ENCODE measurements at regions not wholly inside any gene's neighbourhood (a gene's known extent, or its start where the extent isn't known, plus 50 kb on each side); places are given as distances from the start of the nearest gene placed in this dataset.

DNA sequence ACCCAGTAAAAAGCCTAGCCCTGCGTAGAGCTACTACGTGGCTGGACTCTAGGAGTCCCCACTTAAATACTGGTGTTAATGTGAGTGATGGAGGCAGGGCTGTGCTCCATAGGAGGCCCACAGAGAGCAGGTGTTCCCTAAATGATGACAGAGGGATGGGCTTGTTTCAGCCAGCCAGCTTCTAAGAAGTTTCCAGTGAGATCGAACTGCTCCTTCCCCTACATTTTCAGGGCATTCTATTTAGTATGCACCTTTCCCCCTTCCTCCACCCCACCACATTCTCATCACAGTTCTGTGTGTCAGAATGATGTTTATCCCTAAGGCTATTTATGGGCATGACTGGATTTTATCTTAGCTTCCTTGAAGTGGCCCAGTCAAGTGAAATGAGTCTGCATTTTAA, 213.0 kb downstream of the TRIB2 start:
- DNase-seq (ENCODE audit: low read depth in 2 of 2), result no peak

DNA sequence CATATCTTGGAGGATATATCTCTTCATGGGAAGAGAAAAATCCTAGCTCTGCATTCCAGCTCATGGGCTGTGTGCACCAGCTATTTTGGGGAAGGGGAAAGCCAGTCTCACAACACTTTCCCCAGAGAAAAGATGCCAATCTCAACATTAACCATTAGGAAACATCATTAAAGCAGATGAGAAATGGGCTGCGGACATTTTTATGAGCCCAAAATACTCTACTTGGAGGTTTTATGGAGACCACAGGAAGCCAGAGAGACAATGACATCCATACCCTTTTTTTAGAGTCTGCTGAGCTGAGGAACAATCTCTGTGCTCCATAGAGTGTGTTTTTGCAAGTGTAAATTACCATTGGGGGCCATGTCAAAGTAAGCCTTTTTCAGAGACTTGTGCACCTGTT, 213.7 kb downstream of the TRIB2 start:
- DNase-seq (ENCODE audit: low read depth in 2 of 2), result no peak

DNA sequence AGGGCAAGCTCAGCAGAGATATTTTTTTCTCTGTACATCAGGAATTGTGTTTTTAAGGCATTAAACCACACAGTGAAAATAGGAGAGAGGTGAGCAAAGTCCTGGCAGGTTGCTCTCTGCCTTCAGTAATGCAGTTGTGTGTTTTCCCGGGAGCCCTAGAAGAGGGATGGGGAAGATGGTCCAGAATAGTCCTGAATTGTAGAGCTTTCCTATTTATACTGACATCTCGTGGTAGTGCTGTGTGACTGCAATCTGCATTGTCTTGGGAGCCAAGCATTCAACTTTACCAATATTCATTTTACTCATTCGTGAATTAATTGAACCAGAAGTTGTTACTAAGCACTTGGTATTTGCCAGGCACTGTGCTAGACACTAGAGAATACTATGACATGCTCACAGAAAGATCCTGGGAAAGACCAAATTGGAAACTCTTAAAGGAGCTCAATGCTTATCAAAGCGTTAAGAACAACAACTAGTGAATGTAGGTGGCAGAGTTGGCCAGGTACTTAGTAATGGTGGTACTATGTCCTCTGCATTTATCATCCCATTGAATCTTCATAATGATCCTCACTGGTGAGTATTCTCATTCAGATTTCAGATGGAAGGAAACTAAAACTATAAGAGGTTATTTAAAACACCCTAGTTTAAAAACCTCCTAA, 214.6 kb downstream of the TRIB2 start:
- DNase-seq (ENCODE audit: low read depth in 2 of 2), result no peak

DNA sequence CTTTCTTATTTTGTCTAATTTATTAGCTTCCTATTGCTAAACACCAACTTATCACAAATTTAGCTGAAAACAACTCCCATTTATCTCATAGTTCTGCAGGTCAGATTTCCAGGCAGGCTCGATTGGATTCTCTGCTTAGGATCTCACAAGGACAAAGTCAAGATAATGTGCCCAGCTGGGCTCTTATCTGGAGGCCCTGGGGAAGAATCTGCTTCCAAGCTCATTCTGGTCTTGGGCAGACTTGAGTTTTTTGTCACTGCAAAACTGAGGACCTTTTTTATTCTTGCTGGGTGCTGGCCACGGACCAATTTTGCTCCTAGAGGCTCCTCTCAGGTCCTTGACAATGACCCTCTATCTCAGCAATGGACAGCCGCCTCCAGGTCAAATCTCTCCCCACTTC, 215.5 kb downstream of the TRIB2 start:
- DNase-seq (ENCODE audit: low read depth in 2 of 2), result no peak

DNA sequence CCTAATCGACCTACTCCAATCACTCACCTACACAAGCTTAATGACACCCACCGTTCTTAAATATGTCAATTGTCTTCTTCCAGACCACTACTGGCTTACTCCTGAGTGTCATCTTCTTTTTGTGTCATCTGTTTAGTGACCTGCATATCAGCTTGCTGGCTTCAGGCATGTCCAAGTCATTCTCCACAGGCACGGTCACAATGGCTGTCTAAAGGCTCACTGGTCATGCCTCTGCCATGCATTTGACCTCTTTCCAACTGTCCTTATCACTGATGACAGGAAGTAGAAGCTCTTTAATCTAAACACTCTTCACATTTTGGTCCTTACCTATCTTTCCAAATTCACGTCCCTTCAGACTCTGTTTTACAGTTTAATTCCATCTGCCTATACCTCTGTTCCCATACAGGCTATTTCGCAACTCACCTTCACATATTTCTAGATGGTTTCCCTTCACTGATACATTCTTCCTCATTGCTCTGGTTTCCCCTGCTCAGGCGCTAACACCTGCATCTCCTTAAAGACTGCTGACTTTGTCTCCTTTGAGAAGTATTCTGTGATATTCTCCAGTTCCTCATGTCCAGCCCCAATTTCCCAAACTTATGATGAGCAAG, 217.5 kb downstream of the TRIB2 start:
- no peak for DNase-seq (ENCODE audit: low read depth in 2 of 2)

DNA sequence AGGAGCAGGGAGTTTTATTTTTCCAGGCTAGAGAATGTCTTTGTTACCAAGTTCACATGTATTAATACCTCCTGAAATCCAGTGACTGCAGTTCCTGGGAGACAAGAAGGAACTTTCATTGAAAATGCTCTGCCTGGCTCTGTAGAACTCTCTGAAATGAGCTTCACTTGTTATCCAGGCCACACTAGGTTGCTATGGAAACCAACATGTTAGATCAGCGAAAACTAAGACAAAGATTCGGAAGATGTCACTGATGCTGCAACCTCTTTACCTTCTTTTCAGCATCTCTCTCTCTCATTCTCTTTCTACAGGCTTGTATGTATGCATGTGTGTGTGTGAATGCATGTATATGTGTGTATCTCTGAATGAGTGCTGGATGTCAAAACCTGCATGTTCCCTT, 218.5 kb downstream of the TRIB2 start:
- no peak for DNase-seq (ENCODE audit: low read depth in 2 of 2)

DNA sequence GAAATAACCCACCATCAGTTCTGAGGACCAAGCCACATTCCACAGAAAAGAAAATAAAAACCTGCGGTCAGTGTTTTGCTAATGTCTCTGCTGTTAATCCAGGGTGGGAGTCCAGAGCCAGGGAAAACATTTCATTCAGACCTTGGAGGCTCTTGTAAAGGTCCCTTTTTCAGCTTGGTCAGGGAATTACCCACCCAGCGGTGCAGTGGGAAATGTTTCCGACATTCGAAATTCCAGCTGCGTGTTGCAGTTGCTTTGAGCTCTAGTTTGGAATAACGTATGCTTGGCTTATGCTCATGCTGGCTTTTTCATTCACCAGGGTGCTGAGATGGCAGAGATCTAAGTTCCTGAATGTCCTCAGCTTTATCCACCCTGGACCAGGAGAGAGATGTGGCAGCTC, 219.1 kb downstream of the TRIB2 start:
- DNase-seq (ENCODE audit: low read depth in 2 of 2), result no peak

DNA sequence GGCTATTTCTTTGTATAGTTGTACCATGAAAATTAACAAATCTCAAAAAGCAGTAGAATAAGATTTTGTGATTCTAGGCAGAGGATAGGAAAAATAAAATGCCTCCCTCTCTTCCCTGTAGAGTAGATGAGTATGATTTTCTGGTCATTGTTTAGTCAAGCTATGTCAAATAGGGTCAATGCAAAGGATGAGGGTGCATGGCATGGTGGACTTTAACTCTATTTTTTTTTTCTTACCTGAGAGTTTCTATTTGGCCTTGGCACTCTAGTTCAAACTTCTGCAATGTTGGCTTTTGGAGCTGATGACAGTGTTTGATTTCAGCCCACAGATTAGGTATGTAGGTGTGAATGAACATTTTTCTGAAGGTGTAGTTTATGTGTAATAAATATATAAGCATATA, 224.5 kb downstream of the TRIB2 start:
- DNase-seq (ENCODE audit: low read depth in 2 of 2), result no peak

DNA sequence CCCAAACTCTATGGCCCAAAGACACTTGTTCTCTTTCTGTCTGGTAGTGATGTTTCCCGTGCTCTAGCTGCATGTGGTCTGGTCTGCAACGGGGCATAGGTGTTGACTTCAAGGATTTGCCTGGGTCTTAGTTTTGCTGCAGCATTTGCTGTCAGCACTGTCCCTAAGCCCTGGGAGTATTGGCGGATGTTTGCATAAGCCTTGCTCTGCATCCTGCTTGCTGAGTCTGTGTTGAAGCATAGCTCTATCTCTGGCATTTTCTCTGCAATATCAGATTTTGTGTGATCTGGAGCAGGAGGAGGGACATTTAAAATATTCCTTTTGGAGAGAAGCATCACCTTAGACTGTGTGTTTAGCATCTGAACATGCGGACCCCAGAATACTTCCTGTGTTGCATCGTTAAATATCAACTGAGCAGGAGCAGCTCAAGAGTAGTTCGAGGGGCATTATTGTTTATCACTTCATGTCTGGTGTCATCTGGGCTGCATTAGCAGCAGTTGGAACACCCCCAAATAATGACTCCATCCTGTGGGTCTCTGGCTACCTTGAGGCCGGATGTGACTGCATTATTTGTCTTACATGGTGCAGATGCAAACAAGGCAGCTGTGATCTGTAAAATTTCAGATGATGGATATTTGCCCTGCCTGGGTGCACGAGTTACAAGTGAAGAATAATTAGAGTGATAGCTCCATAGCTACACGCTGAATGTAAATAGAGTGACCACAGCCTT, 231.7 kb downstream of the TRIB2 start:
- DNase-seq (ENCODE audit: low read depth in 2 of 2), result no peak

DNA sequence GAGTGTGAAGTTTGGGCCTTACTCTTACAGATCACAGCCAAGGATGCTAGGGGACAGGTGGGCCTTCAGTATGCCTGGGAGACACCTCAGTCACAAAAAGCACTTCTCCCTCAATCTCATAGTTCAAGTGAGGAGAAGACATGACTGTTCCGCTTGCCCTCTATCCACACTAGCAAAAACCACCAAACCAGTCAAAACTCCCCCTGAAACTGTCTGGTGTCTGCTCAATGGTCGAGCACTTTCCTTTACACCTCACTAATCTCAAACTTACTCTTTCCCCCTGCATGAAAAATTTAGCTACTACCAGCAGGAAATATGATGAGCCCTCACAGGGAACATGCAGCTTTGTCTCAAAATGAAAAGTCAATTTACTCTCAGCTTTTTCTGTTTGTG, 232.2 kb downstream of the TRIB2 start:
- DNase-seq (ENCODE audit: low read depth in 2 of 2), result no peak

DNA sequence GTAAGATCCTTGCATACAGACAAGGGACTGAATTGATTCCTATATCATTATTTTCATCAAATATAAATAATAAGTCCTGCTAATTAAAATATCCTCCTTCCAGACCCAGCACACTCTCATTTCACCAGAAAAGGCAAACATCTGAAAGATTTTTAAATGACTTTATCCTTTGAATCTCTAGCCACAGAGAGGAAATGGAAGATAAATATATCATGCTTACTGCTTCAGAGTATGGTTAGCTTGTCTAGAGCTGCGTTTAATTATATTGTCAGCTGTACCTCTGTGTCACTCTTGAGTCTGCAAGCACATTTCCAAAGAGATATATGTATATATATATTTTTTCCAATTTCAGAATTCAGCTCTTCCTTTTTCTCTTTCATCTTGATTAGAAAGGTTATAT, 232.7 kb downstream of the TRIB2 start:
- no peak for DNase-seq (ENCODE audit: low read depth in 2 of 2)

DNA sequence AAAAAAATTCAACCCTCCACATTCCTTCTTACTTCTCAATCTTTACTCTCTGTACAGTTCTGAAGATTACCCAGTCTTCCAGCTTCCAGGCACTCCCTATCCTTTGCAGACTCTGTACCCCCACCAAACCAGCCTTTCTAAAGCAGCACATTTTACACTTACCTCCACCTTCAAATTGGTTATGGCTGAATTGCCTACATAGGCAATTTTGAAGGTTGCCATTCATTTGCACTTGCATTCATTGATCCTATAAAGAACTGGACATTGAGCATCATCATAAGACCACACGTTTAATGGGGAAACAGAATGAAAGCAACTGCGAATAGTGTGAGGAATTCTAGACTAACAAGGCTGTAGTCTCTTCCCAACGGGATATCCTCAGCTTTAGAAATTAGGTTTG, 233.4 kb downstream of the TRIB2 start:
- DNase-seq (ENCODE audit: low read depth in 2 of 2), result no peak

DNA sequence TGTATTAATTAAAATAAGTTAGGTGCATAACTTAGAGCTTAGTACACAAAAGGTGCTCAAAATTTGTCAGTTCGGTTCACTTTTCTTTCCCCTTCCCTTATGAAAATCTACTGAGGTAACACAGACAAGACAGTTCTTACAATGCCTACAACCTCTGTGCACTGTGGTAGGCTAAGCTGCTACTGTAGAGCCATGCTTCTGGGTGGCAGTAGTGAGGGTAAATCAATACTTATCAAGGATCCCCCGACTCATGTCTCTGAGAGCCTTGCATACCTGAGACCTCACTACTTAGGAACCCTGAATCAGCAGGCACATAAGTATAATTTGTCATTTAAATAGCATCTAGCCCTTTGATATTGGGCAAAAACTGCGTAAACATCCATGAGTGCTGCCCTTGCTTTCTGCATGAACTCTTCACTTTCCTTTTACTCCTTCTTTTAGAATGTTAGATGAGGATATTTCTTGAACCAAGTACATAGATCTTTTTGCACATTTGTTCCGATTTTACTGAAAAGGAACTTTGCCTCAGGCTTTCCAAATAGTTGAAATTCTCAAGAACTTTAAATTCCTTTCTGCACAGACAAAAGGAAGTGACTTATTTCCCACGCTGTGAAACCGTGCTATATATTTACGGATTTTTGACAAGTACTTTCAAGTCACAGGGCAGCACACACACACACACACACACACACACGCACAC, 234.4 kb downstream of the TRIB2 start:
- no peak for DNase-seq (ENCODE audit: low read depth in 2 of 2)

DNA sequence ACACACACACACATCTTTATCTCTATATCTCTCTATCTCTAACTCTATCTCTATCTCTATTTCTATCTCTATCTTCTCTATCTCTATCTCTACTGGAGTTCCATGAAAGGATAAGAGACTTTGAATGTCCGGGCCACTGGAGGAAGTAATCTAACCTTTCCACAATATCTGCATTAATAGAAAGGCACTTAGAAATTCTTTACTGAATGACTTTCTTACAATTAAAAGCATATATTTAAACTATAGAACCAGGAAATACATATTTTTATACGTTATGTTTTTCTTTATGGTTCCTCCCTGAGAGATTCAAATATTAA, 234.9 kb downstream of the TRIB2 start:
- DNase-seq (ENCODE audit: low read depth in 2 of 2), result no peak

DNA sequence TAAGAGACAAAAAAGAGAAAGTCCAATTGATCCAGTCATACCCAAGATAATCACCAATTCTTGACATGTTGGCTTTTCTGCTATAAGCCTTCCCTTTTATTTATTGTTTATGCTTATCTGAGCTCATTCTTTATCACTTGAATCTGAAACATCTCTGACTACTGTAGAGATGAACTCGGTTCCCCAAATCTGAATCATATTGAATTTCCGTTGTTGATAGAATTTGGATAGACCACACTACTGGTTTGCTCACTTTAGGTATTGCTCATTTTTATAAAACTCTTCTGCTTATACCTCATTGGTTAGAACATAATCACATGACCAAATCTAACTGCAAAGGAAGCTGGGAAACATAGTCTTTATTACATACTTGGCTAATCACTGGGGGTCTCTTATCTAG, 236.9 kb downstream of the TRIB2 start:
- DNase-seq (ENCODE audit: low read depth in 2 of 2), result no peak

DNA sequence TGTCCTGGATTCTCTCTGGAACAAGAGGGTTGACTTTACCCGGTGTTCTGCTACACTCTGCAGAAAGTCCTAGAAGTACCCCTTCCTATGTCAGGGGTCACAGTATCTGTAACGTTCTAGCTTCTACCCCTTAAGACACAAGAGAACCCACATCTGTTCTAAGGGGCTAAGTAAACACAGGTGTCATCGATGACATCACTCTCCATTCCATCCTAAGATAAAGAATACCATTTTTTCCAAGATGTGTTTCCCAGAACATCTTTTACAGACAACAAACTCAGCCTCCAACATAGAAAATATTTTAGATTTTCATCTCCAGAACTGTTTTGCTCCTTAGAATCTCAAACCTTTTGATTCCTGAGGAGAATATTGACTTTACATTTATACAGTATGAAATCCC, 239.1 kb downstream of the TRIB2 start:
- no peak for DNase-seq (ENCODE audit: low read depth in 2 of 2)

DNA sequence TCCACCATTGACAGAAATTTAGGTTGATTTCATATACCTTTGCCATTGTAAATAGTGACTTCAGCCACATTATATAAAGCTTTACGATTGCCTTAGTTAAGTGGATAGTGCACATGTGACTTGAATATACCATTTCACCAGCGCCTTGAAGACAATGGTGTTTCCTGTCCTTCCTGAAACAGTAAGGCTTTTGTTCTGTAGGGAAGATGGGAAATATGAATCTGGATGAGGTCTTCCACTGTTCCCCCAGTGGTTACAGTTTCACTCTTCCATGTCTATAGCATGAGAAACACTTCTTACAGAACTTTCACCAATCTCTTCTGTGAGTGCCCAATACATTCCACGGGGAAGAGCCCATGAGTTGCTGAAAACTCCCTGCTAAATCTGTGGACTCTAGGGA, 240.5 kb downstream of the TRIB2 start:
- no peak for DNase-seq (ENCODE audit: low read depth in 2 of 2)

DNA sequence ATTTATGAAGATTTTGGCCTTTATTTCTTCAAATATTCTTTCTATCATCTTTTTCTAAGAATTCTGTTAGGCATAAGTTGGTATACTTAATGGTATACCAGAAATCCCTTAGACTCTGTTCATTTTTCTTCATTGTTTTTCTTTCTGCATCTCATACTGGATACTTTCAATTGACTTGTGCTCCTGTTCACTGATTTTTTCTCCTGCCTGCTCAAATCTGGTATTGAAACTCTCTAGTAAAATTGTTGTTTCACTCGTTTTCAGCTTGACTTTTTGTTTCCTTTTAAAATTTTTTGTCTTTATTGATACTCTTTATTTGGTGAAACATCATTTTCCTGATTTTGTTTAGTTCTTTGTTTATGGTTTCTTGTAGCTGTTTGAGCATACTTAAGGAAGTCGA, 243.2 kb downstream of the TRIB2 start:
- no peak for DNase-seq (ENCODE audit: low read depth in 2 of 2)

DNA sequence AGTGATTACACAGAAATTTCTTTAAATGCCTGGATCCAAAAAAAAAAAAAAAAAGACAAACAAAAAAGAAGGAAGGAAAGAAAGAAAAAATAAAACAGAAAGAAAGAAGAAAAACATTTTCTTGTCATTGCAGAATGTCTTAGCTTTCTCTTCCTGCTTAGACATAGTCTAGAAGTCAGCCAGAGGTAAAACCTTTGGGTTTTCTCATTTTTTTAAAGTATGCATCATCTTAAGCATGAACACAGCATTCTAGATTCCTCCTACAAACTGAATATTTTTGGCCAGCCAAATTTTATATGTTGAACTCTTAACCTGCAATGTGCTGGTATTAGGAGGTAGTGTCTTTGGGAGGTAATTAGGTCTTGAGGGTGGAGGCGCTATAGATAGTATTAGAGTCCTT, 243.9 kb downstream of the TRIB2 start:
- no peak for DNase-seq (ENCODE audit: low read depth in 2 of 2)

DNA sequence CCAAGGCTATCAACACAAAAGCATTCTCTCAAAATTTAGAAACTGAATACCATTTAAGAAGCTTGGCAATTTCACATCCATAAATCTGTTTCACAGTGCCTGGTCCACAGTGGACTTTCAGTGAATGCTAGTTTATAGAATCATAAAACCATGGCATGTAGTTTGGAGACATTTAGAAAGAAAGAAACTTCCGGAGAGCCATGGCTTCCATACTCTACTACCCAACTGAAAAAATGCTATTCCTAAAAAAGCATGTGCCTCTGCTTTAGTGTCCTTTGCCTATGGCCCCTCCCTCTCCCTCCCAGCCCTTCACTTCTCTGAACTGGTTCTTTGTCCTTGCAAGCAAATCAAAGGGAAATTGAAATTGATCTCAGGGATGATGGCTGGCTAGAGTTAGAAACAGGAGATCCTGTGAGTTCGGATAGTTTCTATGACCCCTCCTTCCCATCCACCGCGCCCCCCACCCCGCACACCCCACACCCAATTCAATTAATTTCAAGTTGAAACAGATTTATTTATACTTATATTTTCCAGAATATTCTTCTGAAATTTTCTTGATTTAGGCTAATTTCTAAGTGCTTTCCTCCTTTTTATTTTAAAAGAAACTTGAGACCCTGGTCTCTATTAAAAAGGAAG, 248.3 kb downstream of the TRIB2 start:
- no peak for DNase-seq (ENCODE audit: low read depth in 2 of 2)

DNA sequence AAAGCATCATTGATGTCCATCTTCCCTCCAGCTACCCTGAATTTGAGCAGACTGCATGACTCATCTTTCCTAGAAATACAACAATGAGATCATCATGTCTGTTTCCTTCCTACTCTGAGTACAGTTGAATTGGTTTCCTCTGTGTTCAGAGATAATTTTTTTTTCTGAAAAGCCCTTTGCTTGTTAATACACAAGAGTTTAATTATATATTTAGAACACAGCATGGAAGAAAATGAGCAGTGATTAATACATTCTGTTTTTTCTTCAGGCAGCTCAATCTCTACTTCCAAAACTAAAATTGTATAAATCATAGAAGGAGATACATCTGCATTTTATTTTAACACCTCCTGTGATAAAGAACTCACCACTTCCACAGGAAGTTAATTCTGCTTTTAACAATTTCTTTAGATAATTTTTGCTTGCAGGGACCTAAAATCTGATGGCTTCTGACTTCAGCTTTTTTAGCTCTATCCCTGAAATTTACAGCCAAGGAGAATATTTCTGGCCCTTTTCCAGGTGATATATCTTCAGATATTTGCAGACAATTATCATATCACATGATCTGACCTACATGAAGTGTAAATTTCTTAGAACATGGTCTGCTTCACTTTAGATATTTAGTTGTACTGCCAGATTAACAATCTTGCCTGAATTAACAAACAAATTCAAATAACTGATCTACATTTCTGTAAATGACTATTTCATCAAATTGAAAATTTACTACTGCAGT, 249.0 kb downstream of the TRIB2 start:
- no peak for DNase-seq (ENCODE audit: low read depth in 2 of 2)

DNA sequence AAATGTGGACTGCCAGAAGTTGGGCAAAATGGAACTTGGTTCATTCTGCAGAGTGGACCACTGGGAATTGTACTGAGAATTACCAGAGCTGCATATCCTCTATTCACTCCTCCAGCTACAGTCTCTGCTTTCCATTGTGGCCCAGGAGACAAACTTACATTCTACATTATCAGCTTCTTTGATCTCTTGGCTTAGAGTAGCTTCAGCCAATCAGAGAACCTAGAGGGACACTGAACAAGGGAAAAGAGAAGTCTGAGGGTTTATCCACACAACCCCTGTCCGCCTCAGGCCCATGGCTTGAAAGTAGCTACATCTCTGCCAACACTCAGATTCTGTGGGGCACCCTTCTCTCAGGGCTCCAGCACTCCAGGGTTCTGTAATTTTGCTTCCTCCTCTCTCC, 251.1 kb downstream of the TRIB2 start:
- no peak for DNase-seq (ENCODE audit: low read depth in 2 of 2)

Data from stimulated activated CD8-positive, alpha-beta memory T cell treated with anti-CD3 and anti-CD28 coated beads, Interleukin-2, amount 100 ng/mL, for 1 hour (primary cell).